Chondrocyte (in vitro differentiated cells): ENCODE measurements at regions not wholly inside any gene's neighbourhood (a gene's known extent, or its start where the extent isn't known, plus 50 kb on each side); places are given as distances from the start of the nearest gene placed in this dataset.
A peak's percentile ranks its signal among the peaks of the same experiment; 100 is the strongest.

Source experiments
- DNase-seq: peaks from one replicate; pipeline ENCODE4 v3.0.0; 2021; ENCODE audit warnings: mixed read lengths, low spot score
- H3K27ac Mint-ChIP-seq: one replicate; pipeline ENCODE4 v1.8.0; 2021; ENCODE audit warnings: mild to moderate bottlenecking, moderate library complexity, mixed read lengths; ENCODE audit not compliant: unreplicated experiment
- H3K27me3 Mint-ChIP-seq: 2 replicates; pipeline ENCODE4 v1.8.0; 2021; ENCODE audit warnings: low read depth, mixed read lengths
- H3K36me3 Mint-ChIP-seq: 2 replicates; pipeline ENCODE4 v1.8.0; 2021; ENCODE audit warnings: low read depth, mixed read lengths
- H3K4me1 Mint-ChIP-seq: 2 replicates; pipeline ENCODE4 v1.8.0; 2021; ENCODE audit warnings: low read depth, mild to moderate bottlenecking, mixed read lengths
- H3K4me3 Mint-ChIP-seq: one replicate; pipeline ENCODE4 v1.8.0; 2021; ENCODE audit warnings: mild to moderate bottlenecking, moderate library complexity, mixed read lengths; ENCODE audit not compliant: unreplicated experiment
- H3K9me3 Mint-ChIP-seq: 2 replicates; pipeline ENCODE4 v1.8.0; 2021; ENCODE audit warnings: low read depth, mixed read lengths
- CTCF ChIP-seq: fragments of 200-600 bp; sonication (generic); IDR thresholded peaks from 2 replicates; pipeline ENCODE4 v1.5.0; 2021; ENCODE audit warnings: antibody characterized with exemption, mild to moderate bottlenecking, moderate library complexity

GRCh38 chr7:17007841-17008240 is 126.1 kb upstream of the AGR3 start:
- no peaks in the 10 kb centered on the region for H3K9me3 Mint-ChIP-seq
- TF ChIP-seq CTCF = no peak
- H3K27me3 Mint-ChIP-seq = no peaks in the 10 kb centered on the region
- no peak for DNase-seq
- no peak overlapping the region for H3K27ac Mint-ChIP-seq
- peaks cover 20% of the 10 kb centered on the region for H3K4me1 Mint-ChIP-seq
- H3K36me3 Mint-ChIP-seq = no peaks in the 10 kb centered on the region
- H3K4me3 Mint-ChIP-seq = no peak overlapping the region

GRCh38 chr7:17009007-17009719 is 127.4 kb upstream of the AGR3 start:
- no peaks in the 10 kb centered on the region for H3K9me3 Mint-ChIP-seq
- TF ChIP-seq CTCF = peak; percentile 65
- H3K27me3 Mint-ChIP-seq = no peaks in the 10 kb centered on the region
- H3K4me3 Mint-ChIP-seq = no peak overlapping the region
- DNase-seq = no peak
- peaks cover 26% of the 10 kb centered on the region for H3K4me1 Mint-ChIP-seq
- H3K27ac Mint-ChIP-seq = no peak overlapping the region
- H3K36me3 Mint-ChIP-seq = no peaks in the 10 kb centered on the region

GRCh38 chr7:17009933-17010332 is 128.2 kb upstream of the AGR3 start:
- DNase-seq = no peak
- Mint-ChIP-seq H3K4me1 (peaks cover 26% of the 10 kb centered on the region), H3K27ac (no peak overlapping the region), H3K9me3 (no peaks in the 10 kb centered on the region), H3K27me3 (no peaks in the 10 kb centered on the region), H3K4me3 (no peak overlapping the region), H3K36me3 (no peaks in the 10 kb centered on the region)
- TF ChIP-seq CTCF = no peak

GRCh38 chr7:17010637-17011300 is 129.0 kb upstream of the AGR3 start:
- H3K27ac Mint-ChIP-seq = no peak overlapping the region
- no peaks in the 10 kb centered on the region for H3K9me3 Mint-ChIP-seq
- no peak overlapping the region for H3K4me3 Mint-ChIP-seq
- DNase-seq = no peak
- H3K4me1 Mint-ChIP-seq = peaks cover 30% of the 10 kb centered on the region
- H3K27me3 Mint-ChIP-seq = no peaks in the 10 kb centered on the region
- no peaks in the 10 kb centered on the region for H3K36me3 Mint-ChIP-seq
- TF ChIP-seq CTCF = no peak

GRCh38 chr7:17013204-17013603 is 131.4 kb upstream of the AGR3 start:
- Mint-ChIP-seq H3K27ac (no peak overlapping the region), H3K9me3 (no peaks in the 10 kb centered on the region), H3K36me3 (no peaks in the 10 kb centered on the region), H3K27me3 (no peaks in the 10 kb centered on the region), H3K4me1 (peaks cover 38% of the 10 kb centered on the region), H3K4me3 (no peak overlapping the region)
- no peak for TF ChIP-seq CTCF
- no peak for DNase-seq
